ENCODE measurements at regions not wholly inside any gene's neighbourhood (a gene's known extent, or its start where the extent isn't known, plus 50 kb on each side); places are given as distances from the start of the nearest gene placed in this dataset.

- no peak for TF ChIP-seq CTCF (IDR thresholded peaks at IDR 0.05 in 4 of 5, conservative IDR thresholded peaks at IDR 0.05 in 1 of 5)
- TF ChIP-seq POLR2A (IDR thresholded peaks at IDR 0.05) = no peak
Observed at GRCh38 chr20:53782612-53783246, 189.1 kb upstream of the ZNF217 start.

Data from gastrocnemius medialis (tissue), 4 donors.